Lower leg skin (tissue), 3 donors: ENCODE measurements at regions not wholly inside any gene's neighbourhood (a gene's known extent, or its start where the extent isn't known, plus 50 kb on each side); places are given as distances from the start of the nearest gene placed in this dataset.

Experiments used
- CTCF ChIP-seq, 3 donors: fragments of 450-650 bp; IDR thresholded peaks; one replicate each; pipeline ENCODE4 v1.5.1; 2016; ENCODE audit warnings: antibody characterized with exemption in 3 of 3, mild to moderate bottlenecking in 3 of 3, moderate library complexity in 2 of 3
- POLR2A ChIP-seq, 2 donors: fragments of 450-650 bp; IDR thresholded peaks; one replicate each; pipeline ENCODE4 v1.6.1; 2016 to 2017; ENCODE audit warnings: antibody characterized with exemption in 2 of 2, mild to moderate bottlenecking in 1 of 2, moderate library complexity in 1 of 2

DNA sequence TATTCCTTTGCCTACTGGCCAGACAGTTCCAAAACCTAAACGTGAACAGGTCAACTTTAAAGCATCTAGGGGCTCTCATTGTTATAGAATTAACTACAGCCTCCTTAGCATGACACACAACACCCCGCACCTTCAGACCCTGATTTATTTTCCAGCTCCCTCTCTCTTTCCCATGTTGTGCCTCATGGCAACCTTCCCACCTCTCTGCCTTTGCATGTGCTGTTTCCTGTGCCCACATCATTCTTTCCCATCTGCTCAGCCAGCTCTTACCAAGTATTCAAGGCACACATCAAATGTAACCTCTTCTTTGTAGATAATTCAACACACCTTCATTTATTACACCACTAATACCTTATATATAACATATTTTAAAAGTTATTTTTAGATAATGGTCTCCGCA lies 291.0 kb downstream of the COL12A1 start:
- TF ChIP-seq CTCF (IDR thresholded peaks at IDR 0.05) (no peak), POLR2A (IDR thresholded peaks at IDR 0.05) (no peak)
